T follicular helper cell (primary cell): ENCODE measurements at regions not wholly inside any gene's neighbourhood (a gene's known extent, or its start where the extent isn't known, plus 50 kb on each side); places are given as distances from the start of the nearest gene placed in this dataset.

ENCODE experiments used
- DNase-seq: peaks from one replicate; pipeline ENCODE4 v3.0.0-alpha.2; 2020; ENCODE audit warnings: low read depth

DNA sequence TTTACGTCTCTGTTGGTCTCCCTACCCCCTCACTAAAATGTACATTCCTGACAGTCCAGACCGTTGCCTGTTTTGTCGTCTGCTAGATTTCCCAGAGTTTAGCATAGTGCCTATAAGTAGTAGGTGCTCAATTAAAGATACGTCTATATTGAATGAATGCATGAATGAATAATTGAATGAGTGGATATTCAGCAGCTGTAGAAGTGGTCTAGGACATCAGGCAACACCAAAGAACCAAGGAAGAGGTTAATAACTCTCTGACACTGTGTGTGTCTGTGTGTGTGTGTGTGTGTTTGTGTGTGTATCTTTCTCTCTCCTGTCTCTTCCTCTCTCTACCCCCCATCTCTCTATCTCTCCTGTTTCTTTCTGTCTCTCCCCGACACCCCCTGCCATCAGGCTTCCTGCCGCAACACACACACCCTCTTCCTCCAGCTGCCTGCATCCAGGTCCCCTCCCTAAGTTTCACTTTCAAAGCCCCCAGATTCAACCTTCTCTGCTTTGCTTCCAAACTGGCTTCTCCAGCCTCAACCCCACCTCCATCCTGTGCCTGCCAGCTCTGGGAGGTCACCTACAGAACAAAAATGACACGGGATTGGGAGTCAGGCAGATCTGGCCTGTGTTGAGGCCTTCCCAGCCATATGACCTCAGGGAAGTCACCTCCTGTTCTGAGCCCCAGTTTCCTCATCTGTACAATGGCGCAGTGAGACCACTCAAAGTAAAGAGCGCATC is 119.9 kb upstream of the NCOR2 start:
- no peak for DNase-seq

- no peak for DNase-seq
Observed at GRCh38 chr12:124686370-124687173, 119.2 kb upstream of the NCOR2 start.

DNA sequence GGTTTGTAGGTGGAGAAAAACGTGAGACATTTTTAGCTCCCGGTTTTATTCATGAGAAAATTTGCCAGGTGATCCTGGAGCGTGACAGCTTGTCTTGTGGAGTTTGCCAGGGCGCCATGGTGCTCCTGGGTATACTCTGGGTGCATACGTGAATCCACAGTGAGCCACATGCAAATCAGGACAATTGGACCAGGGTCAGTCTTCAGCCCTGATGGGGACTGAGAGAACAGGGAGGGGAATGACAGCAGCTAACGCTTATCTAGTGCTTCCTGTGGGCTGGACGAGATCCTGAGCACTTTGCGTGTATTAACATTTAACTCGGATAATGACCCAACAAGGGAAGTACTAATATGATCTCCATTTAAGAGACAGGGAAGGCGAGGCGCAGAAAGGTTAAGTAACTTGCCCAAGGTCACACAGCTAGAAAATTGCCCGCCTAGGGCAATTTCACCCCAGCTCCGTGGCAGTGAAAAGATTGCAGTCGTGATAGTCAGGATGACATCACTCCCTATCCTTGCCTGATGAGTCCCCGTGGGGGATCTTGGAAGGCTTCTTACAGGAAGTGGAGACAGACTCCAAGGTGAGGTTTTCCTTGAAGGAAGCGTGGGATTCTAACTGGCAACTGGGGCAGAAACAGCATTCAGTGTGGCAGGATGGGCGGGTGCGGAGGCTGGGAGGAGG is 118.4 kb upstream of the NCOR2 start:
- no peak for DNase-seq

DNA sequence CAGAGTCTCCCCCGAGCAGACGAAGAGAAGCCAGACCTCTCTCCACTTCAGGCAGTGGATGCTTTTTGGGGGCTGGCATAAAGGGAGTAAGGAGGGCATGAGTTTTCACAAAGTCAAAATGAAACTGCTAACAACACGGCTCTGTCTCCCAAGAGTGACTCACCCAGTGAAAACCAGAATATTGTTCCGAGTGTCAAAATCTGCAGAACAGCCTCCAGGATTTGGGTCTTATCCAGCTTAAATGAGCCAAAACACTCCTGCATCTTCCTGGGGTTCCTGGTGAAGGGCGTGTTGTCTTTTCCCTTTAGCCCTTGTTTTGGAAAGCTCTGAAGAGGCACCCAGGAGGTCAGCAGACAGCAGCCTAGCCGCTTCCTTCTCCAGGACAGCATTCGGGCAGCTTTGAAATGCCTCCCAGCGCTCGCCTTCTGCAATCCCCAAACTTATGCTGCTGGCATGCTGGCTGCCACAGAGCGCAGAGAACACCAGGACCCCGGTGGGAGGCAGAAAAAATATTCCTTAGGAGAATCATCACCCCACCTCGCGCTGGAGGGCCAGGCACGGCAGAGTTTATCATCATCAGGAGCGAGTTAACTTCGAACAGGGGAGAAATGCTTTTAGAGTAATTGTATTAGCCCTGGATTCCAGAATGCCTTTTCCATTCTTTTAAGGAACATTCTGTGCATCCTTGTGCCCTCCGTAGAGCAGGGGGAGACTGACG is 117.7 kb upstream of the NCOR2 start:
- DNase-seq = no peak

DNA sequence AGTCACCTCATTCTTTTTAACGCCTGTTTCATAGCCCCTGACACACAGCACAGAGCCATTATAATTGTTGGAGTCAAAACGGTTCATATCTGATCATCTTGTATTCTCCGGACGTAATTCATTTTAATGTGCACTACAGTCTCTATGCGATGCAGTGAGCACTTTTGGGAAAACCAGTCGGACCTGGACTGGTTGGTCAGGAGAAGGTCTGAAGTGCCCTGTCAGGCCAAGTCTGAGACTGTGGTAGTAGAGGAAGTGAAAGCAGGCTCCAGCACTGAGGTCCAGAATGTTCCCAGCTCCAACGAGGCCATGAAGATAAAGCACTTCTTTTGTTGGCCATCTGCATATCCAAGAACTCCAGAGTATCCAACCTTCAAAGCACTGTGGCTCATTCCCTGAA is 117.1 kb upstream of the NCOR2 start:
- no peak for DNase-seq

DNA sequence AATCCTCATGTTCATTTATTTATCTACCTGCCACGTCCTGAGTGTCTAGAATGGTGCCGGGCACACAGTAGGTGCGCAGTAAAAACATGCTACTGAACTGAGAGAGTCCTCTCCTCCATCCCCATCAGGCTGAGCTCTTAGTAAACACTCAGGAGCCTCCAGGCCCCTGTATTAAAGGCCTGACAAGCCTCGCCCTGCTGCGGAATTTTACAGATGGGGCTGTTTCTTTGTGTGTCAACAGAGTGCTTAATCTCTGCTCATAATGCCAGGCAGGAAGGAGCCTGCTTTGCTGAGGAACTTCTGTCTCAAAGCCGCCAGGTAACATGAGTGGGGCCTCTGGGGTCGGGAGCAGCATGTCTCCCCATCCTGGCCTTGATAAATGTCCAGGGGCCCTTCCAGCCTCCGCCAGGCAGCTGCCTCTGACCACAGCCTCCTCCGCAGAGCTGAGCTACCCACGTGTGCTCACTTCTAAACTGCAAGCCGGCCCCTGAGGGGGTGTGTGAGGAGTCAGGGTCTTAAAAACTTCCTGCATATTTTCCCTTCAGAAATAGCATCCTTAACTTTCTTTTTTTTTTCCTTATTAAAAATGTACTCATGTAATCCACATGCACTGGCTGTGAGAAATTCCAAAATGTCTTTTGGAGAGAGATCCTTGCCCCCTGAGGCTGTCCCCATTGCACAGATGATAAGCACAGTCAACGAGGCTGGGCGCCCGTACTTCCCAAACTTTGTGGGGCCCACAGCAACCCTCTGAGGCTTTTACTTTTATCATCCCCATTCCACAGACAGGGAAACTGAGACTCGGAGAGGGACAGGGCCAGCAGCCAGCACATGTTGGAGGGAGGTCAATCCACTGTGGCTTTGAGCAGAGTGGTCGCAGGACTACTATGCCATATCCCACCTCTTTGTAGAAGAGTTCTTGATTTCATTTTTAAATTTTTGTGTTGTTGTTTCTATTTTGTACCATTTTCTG is 116.0 kb upstream of the NCOR2 start:
- DNase-seq = no peak

DNA sequence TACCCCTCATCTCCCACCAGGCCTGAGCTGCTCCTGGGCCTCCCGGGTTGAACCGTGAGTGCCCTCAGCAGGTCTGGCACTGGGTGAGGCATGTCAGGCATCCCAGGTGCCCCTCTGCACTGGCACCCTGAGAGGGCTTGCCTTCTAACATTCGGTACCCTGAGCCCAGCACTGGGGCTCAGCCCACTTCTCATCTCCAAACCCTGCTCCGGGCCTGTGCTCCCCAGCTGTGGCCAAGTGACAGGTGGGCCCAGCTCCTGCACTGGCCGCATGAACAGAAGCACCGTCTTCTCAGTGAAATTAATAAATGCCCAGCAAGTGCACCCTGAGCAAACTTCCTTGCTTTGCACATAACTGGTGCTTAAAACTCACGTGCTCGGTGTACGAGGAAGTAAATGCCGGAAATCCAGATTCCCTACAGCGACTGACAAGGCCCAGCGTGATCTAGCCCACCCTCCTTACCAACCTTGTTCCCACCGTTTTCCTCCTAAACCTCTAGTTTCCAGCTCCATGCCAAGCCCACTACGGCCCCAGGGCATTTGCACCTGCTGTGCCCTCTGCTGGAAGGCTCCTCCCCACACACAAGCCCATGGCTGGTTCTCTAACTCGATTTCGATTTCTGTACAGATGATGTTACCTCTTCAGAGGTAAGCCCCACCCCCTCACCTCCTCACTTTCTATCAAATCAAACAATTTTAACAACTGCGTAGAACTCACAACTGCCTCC is 115.2 kb upstream of the NCOR2 start:
- no peak for DNase-seq

DNA sequence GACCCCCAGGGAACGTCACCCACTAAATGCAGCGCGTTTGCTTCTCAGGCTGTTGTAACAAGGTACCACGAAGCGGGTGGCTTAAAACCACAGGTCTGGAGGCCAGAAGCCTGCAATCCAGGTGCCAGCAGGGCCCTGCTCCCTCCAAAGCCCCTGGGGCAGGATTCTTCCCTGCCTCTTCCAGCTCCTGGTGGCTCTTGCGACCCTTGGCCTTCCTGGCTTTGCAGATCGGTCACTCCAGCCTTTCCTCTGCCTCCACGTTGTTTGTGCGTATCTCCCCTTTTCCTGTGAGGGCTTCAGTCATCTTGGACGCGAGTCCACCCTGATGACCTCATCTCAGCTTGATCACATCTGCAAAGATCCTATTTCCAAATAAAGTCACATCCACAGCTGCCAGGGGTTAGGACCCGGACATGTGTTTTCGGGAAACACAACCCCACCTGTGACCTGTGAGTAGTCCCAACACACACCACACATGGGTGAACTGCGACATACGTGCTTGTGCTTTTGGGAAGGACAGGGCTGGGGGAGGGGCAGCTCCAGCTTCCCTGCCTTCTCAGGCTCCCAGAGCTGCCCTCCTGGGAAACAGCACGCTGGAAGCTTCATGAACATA is 114.5 kb upstream of the NCOR2 start:
- DNase-seq = no peak

DNA sequence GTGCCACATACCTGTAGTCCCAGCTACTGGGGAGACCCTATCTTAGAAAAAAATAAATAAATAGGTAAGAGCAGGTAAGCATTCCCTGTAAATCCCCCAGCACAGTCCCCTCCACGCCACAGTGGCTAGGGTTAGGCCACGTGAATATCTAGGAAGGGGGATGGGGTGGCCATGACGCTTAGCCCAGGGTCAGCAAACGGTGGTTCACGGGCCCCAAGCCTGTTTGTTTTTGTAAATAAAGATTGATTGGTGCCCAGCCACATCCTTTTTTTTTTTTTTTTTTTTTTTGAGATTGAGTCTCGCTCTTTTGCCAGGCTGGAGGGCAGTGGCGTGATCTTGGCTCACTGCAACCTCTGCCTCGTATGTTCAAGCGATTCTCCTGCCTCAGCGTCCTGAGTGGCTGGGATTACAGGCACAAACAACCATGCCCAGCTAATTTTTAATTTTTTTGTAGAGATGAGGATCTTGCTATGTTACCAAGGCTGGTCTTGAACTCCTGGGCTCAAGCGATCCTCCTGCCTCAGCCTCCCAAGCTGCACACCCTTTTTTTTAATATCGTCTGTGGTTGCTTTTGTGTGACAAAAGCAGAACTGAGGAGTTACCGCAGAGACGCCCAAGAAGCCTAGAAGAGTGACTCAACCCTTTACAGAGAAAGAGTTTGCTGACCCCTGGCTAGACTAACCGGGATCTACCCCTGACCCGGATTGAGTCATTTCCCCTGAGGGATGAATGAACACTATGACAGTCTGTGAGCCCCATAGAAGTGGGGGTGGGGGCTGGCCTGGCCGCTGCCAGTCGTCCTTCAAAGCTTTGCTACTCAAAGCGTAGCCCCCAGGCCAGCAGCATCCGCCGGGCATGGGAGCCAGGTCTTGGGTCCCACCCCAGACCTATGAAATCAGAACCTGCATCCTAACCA is 113.7 kb upstream of the NCOR2 start:
- DNase-seq = no peak

DNA sequence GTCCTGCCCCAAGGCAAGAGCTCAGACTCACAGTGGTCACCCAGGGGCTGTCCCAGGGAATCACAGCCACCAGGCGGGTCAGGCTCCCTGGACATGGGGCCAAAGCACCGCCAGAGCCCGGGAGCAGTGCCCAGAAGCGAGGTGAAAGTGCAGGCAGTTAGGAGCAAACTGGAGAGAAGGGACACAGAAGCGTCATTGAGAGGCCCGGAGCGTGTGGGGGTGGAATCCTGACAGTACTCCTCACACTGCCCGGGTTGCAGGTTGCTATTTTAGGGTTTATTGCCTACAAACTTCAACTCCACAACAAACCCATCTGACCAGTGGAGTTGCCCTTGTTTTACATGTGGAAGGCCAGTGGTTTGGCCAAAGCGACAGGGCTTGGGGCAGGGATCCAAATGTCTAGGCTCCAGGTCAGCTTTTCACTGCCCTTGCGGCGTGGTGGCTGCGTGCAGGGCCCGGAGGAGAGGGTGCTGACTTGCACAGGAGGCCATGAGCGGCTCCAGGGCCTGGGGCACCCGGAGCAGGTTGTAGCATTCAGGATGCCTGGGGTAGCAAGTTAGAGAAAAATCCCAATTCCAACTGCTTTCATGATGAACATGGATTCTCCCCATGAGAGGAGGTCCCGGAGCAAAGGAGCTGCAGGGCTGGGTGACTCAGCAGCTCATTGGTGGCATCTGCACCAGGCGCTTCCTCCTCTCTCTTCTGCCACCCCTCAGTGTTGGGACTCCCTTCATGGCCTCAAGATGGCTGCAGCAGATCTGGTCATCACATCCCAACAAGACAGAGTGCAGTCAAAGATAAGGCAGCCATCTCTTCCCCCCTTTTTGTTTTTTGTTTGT is 112.3 kb upstream of the NCOR2 start:
- DNase-seq = no peak

- DNase-seq = no peak
Observed at GRCh38 chr12:124679047-124679446, 111.6 kb upstream of the NCOR2 start.

DNA sequence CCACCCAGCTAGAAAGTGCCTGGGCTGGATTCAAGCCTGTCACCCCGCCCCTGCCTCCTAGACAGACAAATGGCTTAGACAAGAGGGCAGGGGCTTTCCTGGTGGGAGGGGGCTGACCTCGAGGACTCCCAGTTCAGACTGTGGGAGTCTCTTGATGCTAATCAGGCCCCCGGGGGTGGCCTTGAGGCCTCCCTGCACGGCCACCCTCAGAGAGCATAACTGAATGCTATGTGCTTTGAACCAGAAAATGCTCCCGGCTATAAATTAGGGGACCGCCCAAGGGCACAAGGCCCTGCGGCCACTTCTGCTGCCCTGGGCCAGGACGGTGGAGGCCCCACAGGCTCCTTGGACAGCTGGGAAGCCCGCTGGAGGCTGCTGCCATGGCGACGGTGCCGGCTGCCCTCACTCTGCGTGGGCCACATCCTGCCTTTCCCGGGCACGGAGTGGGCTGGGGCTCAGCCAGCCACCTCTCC is 111.0 kb upstream of the NCOR2 start:
- DNase-seq = no peak

DNA sequence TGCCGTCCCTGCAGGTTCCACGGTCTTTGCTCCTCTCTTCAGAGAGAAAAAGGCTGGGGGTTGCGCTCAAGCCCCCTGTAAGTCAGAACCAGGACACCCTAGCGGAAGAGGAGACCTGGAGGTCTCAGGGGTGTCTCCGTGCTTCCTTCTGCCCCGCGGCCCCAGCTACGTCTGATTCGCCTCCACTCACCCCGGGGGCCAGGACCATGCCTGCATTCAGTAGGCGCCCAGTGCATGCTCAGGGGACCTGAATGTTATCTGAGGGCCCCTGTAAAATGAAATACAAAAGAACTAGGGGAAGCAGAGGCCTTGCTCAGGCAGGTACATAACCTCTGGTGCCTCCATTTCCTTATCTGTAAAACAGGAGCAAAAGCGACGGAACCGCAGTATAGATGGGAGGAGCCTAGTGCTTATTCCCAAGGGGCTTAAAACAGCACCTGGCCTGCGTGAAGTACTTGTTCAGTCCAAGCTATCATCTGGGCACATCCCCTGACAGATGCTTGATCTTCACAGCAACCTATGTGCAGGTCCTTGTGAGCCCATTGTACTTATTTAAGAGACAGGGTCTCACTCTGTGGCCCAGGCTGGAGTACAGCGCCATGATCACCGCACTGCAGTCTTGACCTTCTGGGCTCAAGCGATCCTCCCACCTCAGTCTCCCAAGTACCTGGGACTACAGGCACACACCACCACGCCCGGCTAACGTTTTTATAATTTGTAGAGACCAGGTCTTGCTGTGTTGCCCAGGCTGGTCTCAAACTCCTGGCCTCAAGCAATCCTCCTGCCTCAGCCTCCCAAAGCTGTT is 110.3 kb upstream of the NCOR2 start:
- DNase-seq = no peak

GRCh38 chr12:124676714-124677462 is 109.5 kb upstream of the NCOR2 start:
- no peak for DNase-seq

DNA sequence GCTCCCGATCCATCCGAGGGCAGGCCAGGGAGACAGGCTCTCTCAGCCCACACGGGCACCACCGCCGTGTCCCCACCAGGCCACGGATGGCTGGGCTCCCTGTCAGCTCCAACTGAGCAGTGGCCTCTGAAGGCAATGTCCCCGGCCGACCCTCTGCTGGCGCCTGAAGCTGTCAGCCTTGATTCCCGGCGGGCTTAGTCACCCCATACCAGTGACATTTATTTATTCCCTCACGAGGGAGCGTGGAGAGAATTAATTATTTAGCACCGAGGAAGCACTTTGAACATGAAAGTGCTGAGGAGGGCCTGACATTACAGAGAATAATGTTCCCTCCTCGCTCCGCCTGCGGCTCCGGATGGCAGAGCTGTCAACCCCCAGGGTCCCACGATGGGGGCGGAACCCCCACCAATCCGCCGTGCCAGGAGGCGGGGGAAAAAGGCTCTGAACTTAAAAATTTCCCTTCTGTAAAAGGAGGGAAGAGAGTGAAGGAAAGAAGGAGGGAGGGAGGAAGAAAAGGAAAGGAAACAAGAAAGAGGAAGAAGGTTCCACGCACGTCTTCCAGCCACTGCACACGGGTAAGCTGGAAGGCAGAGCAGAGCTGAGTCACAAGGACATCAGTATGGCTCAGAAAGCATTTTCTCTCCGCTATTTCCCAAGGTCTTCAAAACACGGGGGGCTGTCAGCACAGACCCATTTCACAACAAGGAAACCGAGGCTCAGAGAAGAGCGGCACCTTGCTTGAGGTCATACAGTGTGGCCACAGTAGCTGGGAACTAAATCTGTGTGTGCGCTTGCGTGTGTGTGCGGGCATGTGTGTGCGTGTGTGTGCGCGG is 108.7 kb upstream of the NCOR2 start:
- no peak for DNase-seq
